Inflammatory macrophage treated with lipopolysaccharide for 4 hours (primary cell): ENCODE measurements at regions not wholly inside any gene's neighbourhood (a gene's known extent, or its start where the extent isn't known, plus 50 kb on each side); places are given as distances from the start of the nearest gene placed in this dataset.
"Not testable (repeated sequence)": the region's sequence is repeated elsewhere in the genome, so short reads cannot be mapped to it uniquely, and the experiment has no call there.

Experiments
- DNase-seq: peaks from one replicate; pipeline ENCODE4 v3.0.0-alpha.2; 2020

GRCh38 chr6:93918258-93918657 lies 498.9 kb upstream of the EPHA7 start:
- DNase-seq: no peak

DNA sequence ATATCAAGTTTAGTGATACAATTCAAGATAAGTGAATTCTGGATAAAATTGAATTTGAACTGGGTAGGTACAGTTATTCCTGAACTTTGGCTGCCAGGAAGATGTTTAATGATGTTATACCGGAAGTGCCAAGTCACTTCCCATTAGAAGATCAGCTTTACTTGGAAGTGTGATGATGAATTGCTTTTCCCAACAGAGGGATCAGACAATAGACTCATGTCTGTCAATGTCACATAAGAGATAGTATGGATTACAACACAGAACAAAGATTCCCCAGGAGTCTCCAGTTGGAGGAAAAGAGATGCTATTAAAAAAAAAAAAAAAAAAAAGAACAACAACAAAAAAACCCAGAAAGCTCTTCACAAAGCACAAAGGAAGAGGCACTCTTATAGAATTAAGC lies 497.9 kb upstream of the EPHA7 start:
- no peak for DNase-seq

GRCh38 chr6:93916716-93917115 lies 497.4 kb upstream of the EPHA7 start:
- DNase-seq: no peak

GRCh38 chr6:93915961-93916360 lies 496.6 kb upstream of the EPHA7 start:
- DNase-seq: no peak

- no peak for DNase-seq
Measured at GRCh38 chr6:93902517-93902916, 483.2 kb upstream of the EPHA7 start.

- DNase-seq: no peak
Measured at GRCh38 chr6:93900142-93900541, 480.8 kb upstream of the EPHA7 start.

- no peak for DNase-seq
Measured at GRCh38 chr6:93896081-93896480, 476.7 kb upstream of the EPHA7 start.

DNA sequence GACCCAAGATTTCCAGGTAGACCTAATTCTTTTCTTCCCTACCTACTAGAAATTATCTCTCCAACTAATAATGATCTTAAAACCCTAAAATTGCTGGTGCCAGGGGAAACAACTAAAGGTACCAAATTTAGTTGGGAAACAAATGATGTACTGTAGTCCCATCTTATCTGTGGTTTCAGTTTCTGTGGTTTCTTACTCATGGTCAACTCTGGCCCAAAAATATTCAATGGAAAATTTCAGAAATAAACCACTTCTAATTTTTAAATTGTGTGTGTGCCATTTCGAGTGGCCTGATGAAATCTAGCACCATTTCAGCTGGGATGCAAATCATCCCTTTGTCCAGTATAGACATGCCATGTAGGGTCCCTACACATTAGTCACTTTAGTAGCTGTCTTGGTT lies 475.2 kb upstream of the EPHA7 start:
- no peak for DNase-seq

DNA sequence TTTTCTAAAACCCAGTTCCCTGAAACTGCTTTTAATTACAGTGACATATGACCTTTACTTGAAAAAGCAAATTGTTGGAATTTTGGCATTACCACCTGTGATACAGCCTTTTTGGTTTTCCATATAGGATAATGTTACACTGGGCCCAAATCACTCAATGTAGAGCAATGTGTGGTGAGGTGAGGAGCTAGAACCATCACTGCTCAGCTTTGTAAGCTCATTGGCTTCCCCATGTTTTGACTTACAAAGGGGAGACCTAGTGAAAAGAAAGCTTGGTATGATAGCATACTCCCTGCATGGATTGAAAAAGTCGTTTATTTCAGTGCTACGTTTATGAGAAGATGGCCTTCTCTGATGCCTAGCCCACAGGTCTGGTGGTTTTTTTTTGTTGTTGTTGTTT lies 470.4 kb upstream of the EPHA7 start:
- DNase-seq: no peak

DNA sequence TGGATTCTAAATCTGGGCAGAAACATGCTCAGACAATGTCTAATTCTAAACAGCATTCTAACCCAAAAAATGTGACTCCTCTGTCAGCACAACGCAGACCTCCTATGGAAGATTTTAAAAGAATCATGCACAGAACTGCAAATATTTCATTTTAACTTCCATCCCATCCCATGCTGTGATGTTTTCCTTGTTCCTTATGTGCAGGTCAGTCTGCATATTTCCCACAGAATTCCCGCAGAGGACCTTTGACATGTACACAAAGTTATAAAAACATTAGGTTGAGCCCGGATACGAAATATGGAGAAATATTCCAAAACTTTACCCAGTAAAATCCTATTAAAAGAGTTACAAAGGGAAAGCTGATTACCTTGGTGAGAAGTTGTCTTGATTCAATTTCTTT lies 467.1 kb upstream of the EPHA7 start:
- no peak for DNase-seq

DNA sequence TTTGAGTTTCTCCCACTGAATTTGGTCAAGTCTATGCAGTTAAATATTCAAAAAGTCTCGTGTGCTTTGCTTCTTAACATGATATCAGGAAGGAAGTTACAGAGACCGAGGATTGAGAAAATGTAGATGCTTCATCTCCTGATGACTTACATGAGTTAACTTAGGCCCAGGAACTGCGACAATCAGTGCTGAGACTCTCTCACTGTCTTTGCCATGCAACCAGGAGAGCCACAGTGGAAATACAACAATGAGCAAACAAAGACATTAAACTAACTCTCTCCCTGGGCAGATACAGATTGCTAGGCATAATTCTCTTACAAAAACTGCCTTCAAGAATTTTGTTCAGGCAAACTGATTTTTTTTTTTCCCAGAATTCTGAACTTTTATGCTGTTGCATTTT lies 440.6 kb upstream of the EPHA7 start:
- DNase-seq: no peak

- no peak for DNase-seq
Measured at GRCh38 chr6:93858213-93858612, 438.9 kb upstream of the EPHA7 start.

- DNase-seq: no peak
Measured at GRCh38 chr6:93849857-93850256, 430.5 kb upstream of the EPHA7 start.

GRCh38 chr6:93848031-93848742 lies 428.8 kb upstream of the EPHA7 start:
- no peak for DNase-seq

- no peak for DNase-seq
Measured at GRCh38 chr6:93842178-93842577, 422.8 kb upstream of the EPHA7 start.

DNA sequence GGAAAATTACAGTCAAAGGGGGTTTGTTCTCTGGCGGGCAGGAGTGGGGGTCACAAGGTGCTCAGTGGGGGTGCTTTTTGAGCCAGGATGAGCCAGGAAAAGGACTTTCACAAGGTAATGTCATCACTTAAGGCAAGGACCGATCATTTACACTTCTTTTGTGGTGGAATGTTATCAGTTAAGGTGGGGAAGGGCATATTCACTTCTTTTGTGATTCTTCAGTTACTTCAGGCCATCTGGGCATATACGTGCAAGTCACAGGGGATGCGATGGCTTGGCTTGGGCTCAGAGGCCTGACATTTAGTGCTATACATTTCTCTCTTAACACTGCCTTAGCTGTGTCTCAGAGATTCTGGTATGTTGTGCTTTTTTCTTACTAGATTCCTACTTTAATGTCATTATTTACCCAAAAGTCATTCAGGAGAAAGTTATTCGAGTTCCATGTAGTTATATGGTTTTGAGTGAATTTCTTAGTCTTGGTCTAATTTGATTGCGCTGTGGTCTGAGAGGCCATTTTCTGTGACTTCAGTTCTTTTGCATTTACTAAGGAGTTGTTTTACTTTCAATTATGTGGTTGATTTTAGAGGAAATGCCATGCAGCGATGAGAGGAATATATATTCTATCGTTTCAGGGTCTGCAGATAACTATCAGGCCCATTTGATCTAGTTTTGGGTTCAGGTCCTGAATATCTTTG lies 416.2 kb upstream of the EPHA7 start:
- not testable (repeated sequence) for DNase-seq

- DNase-seq: not testable (repeated sequence)
Measured at GRCh38 chr6:93835026-93835425, 415.7 kb upstream of the EPHA7 start.

GRCh38 chr6:93833326-93833725 lies 414.0 kb upstream of the EPHA7 start:
- DNase-seq: not testable (repeated sequence)

GRCh38 chr6:93829757-93830156 lies 410.4 kb upstream of the EPHA7 start:
- DNase-seq: not testable (repeated sequence)

- no peak for DNase-seq
Measured at GRCh38 chr6:93829009-93829408, 409.6 kb upstream of the EPHA7 start.

DNA sequence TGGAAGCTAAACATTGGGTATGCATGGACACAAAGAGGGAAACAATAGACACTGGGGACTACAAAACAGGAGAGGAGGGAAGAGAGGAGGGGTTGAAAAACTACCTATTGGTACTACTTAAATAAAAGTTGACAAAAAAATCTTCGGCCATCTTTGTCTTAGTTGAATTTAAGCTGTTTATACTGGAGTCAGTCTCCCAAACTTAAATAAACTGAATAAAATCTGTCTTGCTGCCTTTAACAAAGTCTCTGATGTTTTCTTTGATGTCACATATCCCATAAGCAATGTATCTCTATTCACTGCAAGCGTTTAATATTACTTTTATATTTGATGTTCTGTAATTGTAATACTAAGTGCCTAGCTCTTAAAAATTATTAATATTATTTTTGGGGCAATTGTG lies 409.2 kb upstream of the EPHA7 start:
- DNase-seq: no peak

- DNase-seq: no peak
Measured at GRCh38 chr6:93827728-93828127, 408.4 kb upstream of the EPHA7 start.

DNA sequence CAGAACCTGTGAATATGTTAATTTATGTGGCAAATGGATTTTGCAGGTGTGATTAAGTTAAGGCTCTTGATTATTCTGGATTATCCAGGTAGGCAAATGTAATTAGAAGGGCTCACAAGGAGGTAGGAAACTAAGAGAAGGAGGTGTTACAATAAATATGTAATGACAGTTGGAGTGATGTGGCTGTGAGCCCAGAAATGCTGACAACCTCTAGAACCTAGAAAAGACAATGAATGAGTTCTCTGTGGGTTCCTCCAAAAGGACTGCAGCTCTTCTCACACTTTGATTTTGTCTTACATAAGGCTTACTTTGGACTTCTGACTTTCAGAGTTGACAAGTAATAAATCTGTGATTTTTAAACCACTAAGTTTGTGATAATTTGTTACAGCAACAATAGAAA lies 406.6 kb upstream of the EPHA7 start:
- no peak for DNase-seq

- no peak for DNase-seq
Measured at GRCh38 chr6:93823489-93823888, 404.1 kb upstream of the EPHA7 start.
